Osteoblast (primary cell): ENCODE measurements at regions not wholly inside any gene's neighbourhood (a gene's known extent, or its start where the extent isn't known, plus 50 kb on each side); places are given as distances from the start of the nearest gene placed in this dataset.

Experiments used
- DNase-seq: peaks from one replicate; pipeline ENCODE4 v3.0.0; 2011; ENCODE audit warnings: low spot score, mixed read lengths; ENCODE audit not compliant: insufficient read length; ENCODE audit errors: missing footprints
- H2AFZ ChIP-seq: 2 replicates; pipeline ENCODE4 v1.6.0; 2011; ENCODE audit warnings: mild to moderate bottlenecking, low read length
- H3K27ac ChIP-seq: 2 replicates; pipeline ENCODE4 v1.5.1; 2011; ENCODE audit warnings: mild to moderate bottlenecking, low read depth, low read length, moderate library complexity
- H3K27me3 ChIP-seq: 2 replicates; pipeline ENCODE4 v1.6.0; 2012; ENCODE audit warnings: mild to moderate bottlenecking, control low read depth, inconsistent platforms, low read length, moderate library complexity; ENCODE audit not compliant: insufficient read depth
- H3K36me3 ChIP-seq: 2 replicates; pipeline ENCODE4 v1.5.1; 2011; ENCODE audit warnings: mild to moderate bottlenecking, low read length, control low read depth, moderate library complexity; ENCODE audit not compliant: insufficient read depth
- H3K4me1 ChIP-seq: 2 replicates; pipeline ENCODE4 v1.5.1; 2011; ENCODE audit warnings: mild to moderate bottlenecking, low read length, control low read depth, moderate library complexity; ENCODE audit not compliant: insufficient read depth
- H3K4me2 ChIP-seq: 2 replicates; pipeline ENCODE4 v1.6.0; 2011; ENCODE audit warnings: mild to moderate bottlenecking, low read length; ENCODE audit not compliant: insufficient read depth
- H3K4me3 ChIP-seq: fragments of 200-600 bp; sonication (generic); 3 replicates; pipeline ENCODE4 v1.5.1; 2012; ENCODE audit warnings: mild to moderate bottlenecking, low read length, inconsistent platforms; ENCODE audit not compliant: insufficient read depth
- H3K79me2 ChIP-seq: 2 replicates; pipeline ENCODE4 v1.6.0; 2012; ENCODE audit warnings: mild to moderate bottlenecking, low read length, control low read depth, inconsistent platforms; ENCODE audit not compliant: insufficient read depth
- H3K9me3 ChIP-seq: 2 replicates; pipeline ENCODE4 v1.5.1; 2011; ENCODE audit warnings: low read depth, low read length, control low read depth
- H4K20me1 ChIP-seq: 2 replicates; pipeline ENCODE4 v1.6.0; 2012; ENCODE audit warnings: mild to moderate bottlenecking, low read length, control low read depth; ENCODE audit not compliant: insufficient read depth
- CTCF ChIP-seq: IDR thresholded peaks from 2 replicates; pipeline ENCODE4 v1.5.1; 2011; ENCODE audit warnings: mild to moderate bottlenecking, low read depth, low read length, moderate library complexity; ENCODE audit errors: extremely low read depth

DNA sequence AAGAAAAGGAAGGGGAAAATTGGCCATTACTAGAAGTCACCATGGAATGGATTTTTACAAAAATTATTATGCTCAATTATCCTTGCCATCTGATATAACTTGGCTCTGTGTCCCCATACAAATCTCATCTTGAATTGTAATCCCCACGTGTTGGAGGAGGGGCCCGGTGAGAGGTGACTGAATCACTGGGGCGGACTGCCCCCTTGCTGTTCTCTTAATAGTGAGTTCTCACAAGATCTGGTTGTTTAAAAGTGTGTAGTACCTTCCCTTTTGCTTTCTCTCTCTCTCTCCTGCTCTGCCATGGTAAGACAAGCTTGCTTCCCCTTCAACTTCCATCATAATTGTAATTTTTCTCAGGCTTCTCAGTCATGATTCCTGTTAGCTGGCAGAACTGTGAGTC lies 1023.6 kb downstream of the XPNPEP1 start:
- Histone ChIP-seq H3K27ac (no peak overlapping the region), H3K4me3 (no peak overlapping the region), H3K4me2 (no peak overlapping the region), H4K20me1 (no peaks in the 10 kb centered on the region), H3K27me3 (no peaks in the 10 kb centered on the region), H3K79me2 (no peaks in the 10 kb centered on the region), H3K4me1 (no peaks in the 10 kb centered on the region), H3K9me3 (peaks cover 2% of the 10 kb centered on the region), H2AFZ (no peak overlapping the region), H3K36me3 (no peaks in the 10 kb centered on the region)
- no peak for DNase-seq
- TF ChIP-seq CTCF = no peak

GRCh38 chr10:108894402-108895301 lies 1028.7 kb downstream of the XPNPEP1 start:
- no peak overlapping the region for H3K27ac ChIP-seq
- no peak for DNase-seq
- H4K20me1 ChIP-seq = no peaks in the 10 kb centered on the region
- peaks cover 2% of the 10 kb centered on the region for H3K9me3 ChIP-seq
- H3K36me3 ChIP-seq = no peaks in the 10 kb centered on the region
- H3K4me3 ChIP-seq = no peak overlapping the region
- no peaks in the 10 kb centered on the region for H3K27me3 ChIP-seq
- H2AFZ ChIP-seq = no peak overlapping the region
- H3K4me1 ChIP-seq = no peaks in the 10 kb centered on the region
- no peak overlapping the region for H3K4me2 ChIP-seq
- TF ChIP-seq CTCF = no peak
- no peaks in the 10 kb centered on the region for H3K79me2 ChIP-seq

- Histone ChIP-seq H3K27me3 (no peaks in the 10 kb centered on the region), H3K79me2 (no peaks in the 10 kb centered on the region), H4K20me1 (no peaks in the 10 kb centered on the region), H2AFZ (no peak overlapping the region), H3K4me2 (no peak overlapping the region), H3K4me3 (no peak overlapping the region), H3K9me3 (no peaks in the 10 kb centered on the region), H3K27ac (no peak overlapping the region), H3K36me3 (no peaks in the 10 kb centered on the region), H3K4me1 (no peaks in the 10 kb centered on the region)
- no peak for DNase-seq
- TF ChIP-seq CTCF = no peak
Observed at GRCh38 chr10:108877095-108877561, 1046.2 kb downstream of the XPNPEP1 start.

- Histone ChIP-seq H3K27ac (no peak overlapping the region), H3K4me3 (no peak overlapping the region), H3K79me2 (no peaks in the 10 kb centered on the region), H3K27me3 (no peaks in the 10 kb centered on the region), H3K36me3 (no peaks in the 10 kb centered on the region), H3K4me2 (no peak overlapping the region), H2AFZ (no peak overlapping the region), H4K20me1 (no peaks in the 10 kb centered on the region), H3K9me3 (no peaks in the 10 kb centered on the region), H3K4me1 (no peaks in the 10 kb centered on the region)
- no peak for DNase-seq
- no peak for TF ChIP-seq CTCF
Observed at GRCh38 chr10:108872854-108873253, 1050.5 kb downstream of the XPNPEP1 start.
